Hepatic stellate cell (primary cell): ENCODE measurements at regions not wholly inside any gene's neighbourhood (a gene's known extent, or its start where the extent isn't known, plus 50 kb on each side); places are given as distances from the start of the nearest gene placed in this dataset.
"Not testable (repeated sequence)": the region's sequence is repeated elsewhere in the genome, so short reads cannot be mapped to it uniquely, and the experiment has no call there.

Source experiments
- DNase-seq: peaks from one replicate; pipeline ENCODE4 v3.0.0; 2011; ENCODE audit warnings: low spot score

DNA sequence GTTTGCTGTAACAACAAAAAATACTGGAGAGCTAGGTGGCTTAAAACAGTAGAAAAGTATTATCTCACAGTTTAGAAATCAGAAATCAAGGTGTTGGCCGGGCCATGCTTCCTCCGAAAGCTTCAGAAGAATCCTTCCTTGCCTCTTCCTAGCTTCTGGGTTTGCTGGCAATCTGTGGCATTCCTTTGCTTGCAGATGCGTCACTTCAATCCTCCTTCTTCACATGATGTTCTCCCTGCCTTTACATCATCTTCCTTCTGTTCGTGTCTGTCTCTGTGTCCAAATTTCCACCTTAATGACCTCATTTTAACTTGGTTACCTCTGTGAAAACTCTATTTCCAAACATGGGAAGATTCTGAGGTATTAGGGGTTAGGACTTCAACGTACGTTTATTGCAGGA is 90.4 kb upstream of the CHD1 start:
- no peak for DNase-seq

DNA sequence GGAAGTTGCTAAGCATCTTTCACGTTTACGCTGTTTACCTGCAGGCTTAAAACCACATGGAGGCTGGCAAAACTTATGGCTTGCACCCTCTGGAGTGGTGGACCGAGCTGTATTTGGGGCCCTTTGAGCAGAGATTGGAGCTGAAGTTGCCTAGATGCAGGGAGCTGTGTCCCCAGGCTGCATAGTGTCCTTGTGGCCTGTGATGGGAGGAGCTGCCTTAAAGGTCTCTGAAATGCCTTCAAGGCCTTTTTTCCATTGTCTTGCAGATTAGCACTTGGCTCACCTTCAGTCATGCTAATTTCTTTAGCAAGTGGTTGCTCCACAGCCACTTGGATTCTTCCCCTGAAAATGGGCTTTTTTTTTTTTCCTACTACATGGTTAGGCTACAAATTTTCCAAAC is 81.5 kb upstream of the CHD1 start:
- DNase-seq = no peak

DNA sequence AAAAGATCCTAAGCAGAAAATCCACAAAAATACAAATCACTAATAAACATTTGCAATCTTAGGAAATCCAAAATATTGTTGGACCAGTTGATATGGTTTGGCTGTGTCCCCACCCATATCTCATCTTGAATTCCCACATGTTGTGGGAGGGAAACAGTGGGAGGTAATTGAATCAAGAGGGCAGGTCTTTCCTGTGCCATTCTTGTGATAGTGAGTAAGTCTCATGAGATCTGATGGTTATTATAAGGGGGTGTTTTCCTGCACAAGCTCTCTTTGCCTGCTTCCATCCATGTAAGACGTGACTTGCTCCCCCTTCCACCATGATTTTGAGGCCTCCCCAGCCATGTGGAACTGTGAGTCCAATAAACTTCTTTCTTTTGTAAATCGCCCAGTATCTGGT is 79.2 kb upstream of the CHD1 start:
- not testable (repeated sequence) for DNase-seq

DNA sequence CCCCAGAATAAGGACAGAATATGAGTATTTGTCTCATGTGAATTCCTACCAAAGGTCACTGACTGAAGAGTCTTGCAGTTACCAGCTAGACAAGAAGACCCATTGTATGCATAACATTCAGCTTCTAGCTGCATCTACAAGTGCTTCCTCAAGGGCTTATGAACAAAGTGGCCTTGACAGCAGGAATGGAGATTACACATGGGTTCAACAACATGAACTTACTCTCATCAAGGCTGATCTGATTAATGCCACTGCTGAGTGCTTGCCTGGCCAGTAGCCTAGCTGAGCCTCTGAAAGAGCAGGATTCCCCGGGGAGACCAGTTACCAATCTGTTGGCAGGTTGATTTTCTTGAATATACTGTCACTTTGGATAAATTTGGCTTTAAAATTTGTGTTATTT is 76.7 kb upstream of the CHD1 start:
- no peak for DNase-seq

DNA sequence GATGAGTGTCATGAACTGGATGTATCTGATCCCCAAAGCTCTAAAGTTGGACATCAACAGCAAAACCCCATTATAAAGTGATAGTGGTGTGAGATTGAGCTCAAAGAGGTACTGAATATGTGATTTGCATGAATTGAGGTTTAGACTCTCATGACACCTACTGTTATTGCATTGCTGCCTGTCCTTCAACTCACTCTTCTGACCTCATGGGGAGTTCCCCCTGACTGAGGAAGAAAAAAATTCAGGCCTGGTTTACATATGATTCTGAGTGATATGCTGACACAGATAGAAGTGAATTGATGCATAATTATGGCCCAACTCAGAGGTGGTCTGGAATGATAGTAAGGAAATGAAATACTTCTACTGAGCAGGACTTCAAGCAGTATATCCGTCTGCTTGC is 76.2 kb upstream of the CHD1 start:
- no peak for DNase-seq

DNA sequence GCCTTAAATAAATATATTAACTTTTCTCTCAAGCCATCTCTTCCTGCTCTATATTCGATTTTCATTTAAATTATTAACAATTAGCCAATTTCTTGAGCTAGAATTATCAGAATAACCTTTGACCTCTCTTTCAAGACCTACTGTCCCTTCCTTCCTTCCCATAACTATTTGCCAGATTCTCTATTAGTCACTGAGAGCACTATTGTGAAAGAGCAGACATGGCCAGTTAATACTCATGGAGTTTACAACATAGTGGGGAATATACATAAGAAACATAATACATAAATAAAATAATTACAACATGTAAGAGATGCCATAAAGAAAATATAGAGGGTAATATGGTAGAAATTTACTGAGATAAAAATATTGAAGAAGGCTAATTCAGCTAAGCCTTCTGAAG is 72.1 kb upstream of the CHD1 start:
- DNase-seq = no peak

DNA sequence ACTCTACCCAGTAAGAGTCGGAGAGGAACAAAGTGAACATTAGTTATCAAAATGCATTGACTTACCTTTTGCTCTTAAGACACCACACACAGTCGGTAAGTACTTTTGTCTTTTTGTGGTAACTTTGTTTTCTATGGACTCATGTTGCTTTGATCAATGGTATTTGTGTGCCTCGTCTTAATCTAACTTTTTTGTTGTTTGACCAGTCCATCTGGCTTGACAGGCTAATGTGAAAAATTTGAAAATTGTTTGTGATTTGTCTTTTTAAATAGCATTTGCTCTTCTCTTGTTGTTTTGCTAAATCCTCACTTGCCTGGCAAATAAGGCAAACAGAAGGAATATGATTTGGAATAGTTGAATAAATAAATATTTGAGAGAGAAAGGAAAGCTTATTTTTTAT is 71.4 kb upstream of the CHD1 start:
- no peak for DNase-seq

DNA sequence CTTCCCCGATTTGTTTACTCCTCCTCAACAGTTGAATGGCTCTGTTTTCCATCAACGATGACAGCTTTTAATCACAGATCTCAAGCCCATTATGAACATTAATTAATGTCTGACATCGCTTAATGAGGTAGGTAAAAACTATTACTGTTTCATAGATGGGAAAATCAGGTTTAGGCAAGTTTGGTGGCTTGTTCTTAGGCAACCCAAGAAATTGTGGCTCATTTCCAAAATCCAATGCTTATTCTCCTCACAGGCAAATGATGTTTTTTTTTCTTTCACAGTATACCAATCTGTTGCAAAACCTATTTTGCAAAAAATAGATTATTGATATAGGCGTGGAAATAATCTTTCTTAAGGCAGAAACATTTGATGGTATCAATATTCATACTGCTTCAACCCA is 70.8 kb upstream of the CHD1 start:
- no peak for DNase-seq

DNA sequence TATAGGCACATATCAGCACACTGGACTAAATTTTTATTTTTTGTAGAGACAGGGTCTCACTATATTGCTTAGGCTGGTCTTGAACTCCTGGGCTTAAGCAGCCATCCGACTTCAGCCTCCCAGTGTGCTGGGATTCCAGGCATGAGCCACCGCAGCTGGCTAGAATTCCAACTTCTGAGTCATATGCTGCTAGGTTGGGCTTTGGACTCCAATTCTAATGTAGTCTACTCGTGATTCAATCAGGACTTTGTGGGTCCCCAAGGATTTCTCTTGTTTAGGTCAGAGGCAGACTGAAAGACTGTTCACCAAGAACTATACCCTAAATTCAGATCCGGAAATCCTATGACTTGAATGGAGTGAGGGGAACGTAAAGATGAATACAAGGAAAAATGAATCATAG is 68.2 kb upstream of the CHD1 start:
- peak; percentile 26 for DNase-seq

DNA sequence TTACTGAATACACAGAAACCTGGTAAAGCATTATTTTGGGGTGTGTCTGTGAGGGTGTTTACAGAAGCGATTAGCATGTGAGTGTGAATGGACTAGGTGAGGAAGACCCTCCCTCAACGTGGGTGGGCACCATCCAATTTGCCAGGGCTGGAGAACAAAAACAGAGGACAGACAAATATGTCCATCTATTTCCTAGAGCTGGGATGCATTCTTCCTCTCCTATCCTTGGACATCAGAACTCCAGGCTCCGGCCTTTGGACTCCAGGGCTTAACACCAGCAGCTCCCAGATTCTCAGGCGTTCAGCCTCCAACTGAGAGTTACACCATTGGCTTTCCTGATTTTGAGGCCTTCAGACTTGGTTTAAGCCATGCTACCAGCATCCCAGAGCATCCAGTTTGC is 65.8 kb upstream of the CHD1 start:
- no peak for DNase-seq

DNA sequence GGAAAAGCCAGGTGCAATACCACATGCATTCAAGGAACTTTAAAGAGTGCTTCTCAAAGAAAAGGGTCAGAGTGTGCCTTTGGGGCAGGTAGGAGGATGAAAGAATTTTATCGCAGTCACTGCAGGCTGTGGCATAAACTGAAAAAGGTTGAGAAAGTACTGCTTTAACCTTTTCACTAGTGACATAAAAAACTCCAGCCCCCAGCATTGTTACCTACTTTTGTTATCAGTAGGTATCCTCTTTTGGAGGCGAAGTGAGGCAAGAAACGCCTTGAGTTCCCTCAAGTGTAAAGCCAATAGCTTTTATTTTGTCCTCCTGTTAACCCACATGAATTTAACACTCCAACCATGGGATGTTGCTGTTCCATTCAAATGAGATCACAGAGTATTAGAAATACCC is 64.7 kb upstream of the CHD1 start:
- no peak for DNase-seq

DNA sequence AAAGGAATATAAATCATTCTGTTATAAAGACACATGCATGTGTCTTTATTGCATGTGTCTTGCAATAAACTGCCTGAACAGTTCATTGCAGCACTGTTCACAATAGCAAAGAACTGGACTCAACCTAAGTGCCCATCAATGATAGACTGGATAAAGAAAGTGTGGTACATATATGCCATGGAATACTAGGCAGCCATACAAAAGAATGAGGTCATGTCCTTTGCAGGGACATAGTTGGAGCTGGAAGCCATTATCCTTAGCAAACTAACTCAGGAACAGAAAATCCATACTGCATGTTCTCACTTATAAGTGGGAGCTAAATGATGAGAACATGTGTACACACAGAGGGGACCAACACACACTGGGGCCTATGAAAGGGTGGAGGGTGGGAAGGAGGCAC is 63.7 kb upstream of the CHD1 start:
- no peak for DNase-seq

DNA sequence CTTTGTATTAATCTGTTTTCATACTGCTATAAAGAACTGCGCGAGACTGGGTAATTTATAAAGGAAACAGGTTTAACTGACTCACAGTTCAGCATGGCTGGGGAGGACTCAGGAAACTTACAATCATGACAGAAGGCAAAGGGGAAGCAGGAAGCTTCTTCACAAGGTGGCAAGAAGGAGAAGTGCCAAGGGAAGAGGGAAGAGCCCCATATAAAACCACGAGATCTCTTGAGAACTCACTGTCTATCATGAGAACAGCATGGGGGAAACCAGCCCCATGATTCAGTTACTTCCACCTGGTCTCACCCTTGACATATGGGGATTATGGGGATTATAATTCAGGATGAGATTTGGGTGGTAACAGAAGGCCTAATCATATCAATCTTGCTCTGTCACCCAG is 60.9 kb upstream of the CHD1 start:
- no peak for DNase-seq

DNA sequence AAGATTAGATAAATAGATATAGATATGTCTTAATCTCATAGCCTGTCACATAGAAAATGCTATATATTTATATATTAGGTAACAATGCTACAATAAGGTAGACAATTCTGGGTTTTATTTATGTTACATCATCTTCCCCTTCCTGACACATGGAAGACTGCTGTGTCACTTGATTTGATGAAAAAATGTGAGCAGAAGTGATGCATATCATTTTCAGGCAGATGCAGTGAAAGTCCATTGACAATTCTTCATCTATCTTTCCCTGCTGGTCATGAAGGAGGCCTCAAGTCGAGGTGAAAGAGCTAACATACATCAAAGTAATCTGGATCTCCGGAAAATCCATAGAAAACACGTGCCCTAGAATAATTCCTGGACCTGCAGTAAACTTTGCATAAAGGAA is 57.8 kb upstream of the CHD1 start:
- no peak for DNase-seq

DNA sequence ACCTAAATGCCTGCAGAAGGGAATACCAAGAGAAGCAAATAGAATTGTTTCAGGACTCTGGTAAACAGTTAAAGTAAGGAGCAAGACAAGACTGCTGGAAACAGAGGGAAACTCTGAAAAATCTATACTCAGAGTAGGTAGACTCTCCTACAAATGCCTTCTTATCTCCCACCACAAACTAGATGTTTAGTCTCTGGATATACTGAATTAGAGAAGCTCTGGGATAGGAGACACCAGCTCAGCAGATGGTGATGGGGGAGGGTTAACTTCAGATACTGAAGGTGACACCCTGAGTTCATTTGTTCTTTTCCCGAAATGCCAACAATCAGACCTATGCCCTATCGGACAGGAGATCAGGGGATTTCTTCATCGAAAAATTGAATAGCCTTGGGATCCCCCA is 54.1 kb upstream of the CHD1 start:
- DNase-seq = no peak
